ENCODE measurements at regions not wholly inside any gene's neighbourhood (a gene's known extent, or its start where the extent isn't known, plus 50 kb on each side); places are given as distances from the start of the nearest gene placed in this dataset.

GRCh38 chr7:131007439-131008330 lies 273.7 kb upstream of the KLF14 start:
- Histone ChIP-seq H3K9me1 (replicated peaks; ENCODE audit: control insufficient read depth, extremely low read depth, insufficient read depth, low read length) (no peaks in the 10 kb centered on the region), H3K4me2 (ENCODE audit: insufficient read depth, low read length) (peak overlapping the region; percentile 49), H2AFZ (ENCODE audit: low read depth, low read length) (no peak overlapping the region), H3K4me3 (replicated peaks in 1 of 3; ENCODE audit: insufficient read depth in 1 of 3, low read depth in 1 of 3, low read length in 3 of 3) (no peak overlapping the region), H4K20me1 (replicated peaks; ENCODE audit: control insufficient read depth, extremely low read depth, insufficient read depth, low read length) (peaks cover 4% of the 10 kb centered on the region), H3K4me1 (ENCODE audit: control insufficient read depth, extremely low read depth, insufficient read depth, low read length) (peaks cover 6% of the 10 kb centered on the region), H3K9ac (replicated peaks; ENCODE audit: extremely low read depth, insufficient read depth, low read length) (peak overlapping the region; percentile 36), H3K9me3 (replicated peaks; ENCODE audit: control insufficient read depth, insufficient read depth, low read length) (no peaks in the 10 kb centered on the region), H3K79me2 (ENCODE audit: control insufficient read depth, insufficient read depth, low read length) (peaks cover 3% of the 10 kb centered on the region), H3K27ac (ENCODE audit: insufficient read depth, low read depth, low read length) (peak overlapping the region; percentile 24), H3K36me3 (ENCODE audit: control insufficient read depth in 2 of 2, extremely low read depth in 1 of 2, insufficient read depth in 2 of 2, low read length in 2 of 2) (no peaks in the 10 kb centered on the region), H3K27me3 (ENCODE audit: control insufficient read depth in 2 of 2, insufficient read depth in 2 of 2, low read length in 2 of 2) (no peaks in the 10 kb centered on the region)
- POLR2A ChIA-PET, result interaction anchor here (0.6 kb wide), 1 partner anchor 114 kb away, joined by 3 read pairs; no protein-coding TSS in a partner anchor
- intact Hi-C loops (cut with micrococcal nuclease), result loop anchor here (1.0 to 2.0 kb wide), 5 partner anchors 25 to 110 kb away; no protein-coding TSS in a partner anchor
- CTCF ChIA-PET, result interaction anchor here (0.6 to 4.2 kb wide), 23 partner anchors 9 to 117 kb away, joined by 3 to 72 read pairs (median 3); no protein-coding TSS in a partner anchor
- BruUV-seq (replicated peaks), result no TSS peak
- peak; percentile 71 for DNase-seq (ENCODE audit: low read depth, low spot score)
- TF ChIP-seq GATA2 (IDR thresholded peaks at IDR 0.05; ENCODE audit: insufficient read depth, insufficient read length, low read depth, low read length) (no peak), MYC (IDR thresholded peaks at IDR 0.05; ENCODE audit: low read depth, low read length) (no peak), CTCF (IDR thresholded peaks at IDR 0.05; ENCODE audit: extremely low read depth in 1 of 2, insufficient read depth in 1 of 2, low read depth in 1 of 2, low read length in 2 of 2) (peak; percentile 47 to 49)
- FAIRE-seq, result peak; percentile 95
- dilution Hi-C loops (cut with MboI; ENCODE audit: extremely low pct_ligation_motif_present, low sequenced_read_pairs), result no loop called here
